ENCODE measurements at regions not wholly inside any gene's neighbourhood (a gene's known extent, or its start where the extent isn't known, plus 50 kb on each side); places are given as distances from the start of the nearest gene placed in this dataset.

GRCh38 chr2:133780997-133781513 lies 212.8 kb upstream of the NCKAP5 start:
- DNase-seq (no peak), ATAC-seq (no peak)
- WGBS, 2 donors = 30 to 44% methylated on average over 5 of the region's 5 CpGs
- intact Hi-C loops (cut with DNase I) = no loop called here
- no peaks in the 10 kb centered on the region for H3K9me3 ChIP-seq
- TF ChIP-seq POLR2A (IDR thresholded peaks at IDR 0.05) (no peak), CTCF (IDR thresholded peaks at IDR 0.05) (no peak)
- no peak overlapping the region for H3K27ac ChIP-seq
- no peaks in the 10 kb centered on the region for H3K36me3 ChIP-seq (replicated peaks in 1 of 2; ENCODE audit: insufficient read depth in 1 of 2, low read depth in 2 of 2)
- no peaks in the 10 kb centered on the region for H3K27me3 ChIP-seq
- H3K4me3 ChIP-seq = no peak overlapping the region
- no peaks in the 10 kb centered on the region for H3K4me1 ChIP-seq

GRCh38 chr2:133787207-133787606 lies 218.9 kb upstream of the NCKAP5 start:
- Histone ChIP-seq H3K4me1 (no peaks in the 10 kb centered on the region), H3K27ac (no peak overlapping the region), H3K4me3 (no peak overlapping the region), H3K27me3 (no peaks in the 10 kb centered on the region), H3K9me3 (no peaks in the 10 kb centered on the region), H3K36me3 (replicated peaks in 1 of 2; ENCODE audit: insufficient read depth in 1 of 2, low read depth in 2 of 2) (no peaks in the 10 kb centered on the region)
- intact Hi-C loops (cut with DNase I) = no loop called here
- DNase-seq (no peak), ATAC-seq (no peak)
- no peak for TF ChIP-seq CTCF (IDR thresholded peaks at IDR 0.05)

- Histone ChIP-seq H3K36me3 (replicated peaks in 1 of 2; ENCODE audit: insufficient read depth in 1 of 2, low read depth in 2 of 2) (no peaks in the 10 kb centered on the region), H3K9me3 (no peaks in the 10 kb centered on the region), H3K4me3 (no peak overlapping the region), H3K4me1 (no peaks in the 10 kb centered on the region), H3K27me3 (no peaks in the 10 kb centered on the region), H3K27ac (no peak overlapping the region)
- TF ChIP-seq POLR2A (IDR thresholded peaks at IDR 0.05) = no peak
- no peak for TF ChIP-seq CTCF (IDR thresholded peaks at IDR 0.05)
- ATAC-seq (no peak), DNase-seq (no peak)
- WGBS, 2 donors = 80 to 89% methylated on average over 3 of the region's 3 CpGs
- intact Hi-C loops (cut with DNase I) = no loop called here
Observed at GRCh38 chr2:133787651-133788050, 219.4 kb upstream of the NCKAP5 start.

- intact Hi-C loops (cut with DNase I) = no loop called here
- ATAC-seq (no peak), DNase-seq (no peak)
- TF ChIP-seq CTCF (IDR thresholded peaks at IDR 0.05) (no peak), POLR2A (IDR thresholded peaks at IDR 0.05) (no peak)
- H3K4me3 ChIP-seq = no peak overlapping the region
- no peaks in the 10 kb centered on the region for H3K27me3 ChIP-seq
- H3K9me3 ChIP-seq = no peaks in the 10 kb centered on the region
- WGBS, 2 donors = 14 to 29% methylated on average over 1 of the region's 1 CpG
- H3K36me3 ChIP-seq (replicated peaks in 1 of 2; ENCODE audit: insufficient read depth in 1 of 2, low read depth in 2 of 2) = no peaks in the 10 kb centered on the region
- no peaks in the 10 kb centered on the region for H3K4me1 ChIP-seq
- no peak overlapping the region for H3K27ac ChIP-seq
Observed at GRCh38 chr2:133788386-133788785, 220.1 kb upstream of the NCKAP5 start.

GRCh38 chr2:133789743-133790142 lies 221.5 kb upstream of the NCKAP5 start:
- H3K36me3 ChIP-seq (replicated peaks in 1 of 2; ENCODE audit: insufficient read depth in 1 of 2, low read depth in 2 of 2) = no peaks in the 10 kb centered on the region
- DNase-seq = peak in 1 of 4 donors; percentile 9
- no peaks in the 10 kb centered on the region for H3K27me3 ChIP-seq
- no peak overlapping the region for H3K4me3 ChIP-seq
- intact Hi-C loops (cut with DNase I) = no loop called here
- H3K27ac ChIP-seq = no peak overlapping the region
- H3K4me1 ChIP-seq = no peaks in the 10 kb centered on the region
- TF ChIP-seq POLR2A (IDR thresholded peaks at IDR 0.05) (no peak), CTCF (IDR thresholded peaks at IDR 0.05) (no peak)
- no peaks in the 10 kb centered on the region for H3K9me3 ChIP-seq
- ATAC-seq = no peak
- WGBS, 2 donors = 46 to 50% methylated on average over 4 of the region's 4 CpGs
